GM18508 (cell line): ENCODE measurements at regions not wholly inside any gene's neighbourhood (a gene's known extent, or its start where the extent isn't known, plus 50 kb on each side); places are given as distances from the start of the nearest gene placed in this dataset.

ENCODE experiments used
- ATAC-seq: cut with Tn5 transposase; IDR thresholded peaks from one replicate; pipeline ENCODE4 v1.9.1; 2021; ENCODE audit warnings: moderate number of reproducible peaks; ENCODE audit not compliant: insufficient read depth, unreplicated experiment

DNA sequence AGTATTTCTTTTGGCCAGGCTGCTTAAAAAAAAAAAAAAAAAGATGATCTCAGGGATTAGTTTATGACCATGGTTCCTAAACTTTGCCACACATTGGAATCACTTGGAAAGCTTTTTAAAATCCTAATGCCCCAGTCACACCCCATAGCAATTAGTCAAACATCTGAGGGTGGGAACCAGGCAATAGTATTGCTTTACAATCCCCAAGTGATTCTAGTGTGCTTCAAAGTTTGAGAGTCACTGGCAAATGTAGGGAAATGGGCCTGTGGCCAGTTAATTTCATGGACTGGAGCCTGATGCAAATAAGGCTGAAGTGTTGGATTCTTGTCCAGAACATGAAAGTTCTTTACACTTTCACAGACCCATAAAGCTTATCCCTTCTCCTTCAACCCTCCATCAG, 374.6 kb upstream of the ESRRG start:
- no peak for ATAC-seq

DNA sequence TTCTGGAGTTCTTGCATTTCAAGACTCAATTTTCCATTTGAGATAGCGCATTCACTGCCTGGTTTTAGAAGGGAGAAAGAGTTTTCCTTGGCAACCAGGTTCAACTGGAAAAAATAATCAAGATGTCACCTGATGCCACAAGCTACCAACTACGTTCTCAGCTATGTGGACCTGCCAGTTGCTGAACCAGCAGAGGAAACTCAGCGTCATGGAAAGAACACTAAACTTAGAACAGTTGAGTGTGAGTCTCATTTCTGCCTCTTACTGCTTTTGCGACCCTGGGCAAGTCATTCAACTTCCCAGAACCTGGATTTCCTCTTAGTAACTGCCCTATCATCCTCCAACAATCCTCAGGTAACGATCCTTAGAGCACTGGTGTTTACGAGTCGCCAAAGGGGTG, 373.0 kb upstream of the ESRRG start:
- no peak for ATAC-seq

DNA sequence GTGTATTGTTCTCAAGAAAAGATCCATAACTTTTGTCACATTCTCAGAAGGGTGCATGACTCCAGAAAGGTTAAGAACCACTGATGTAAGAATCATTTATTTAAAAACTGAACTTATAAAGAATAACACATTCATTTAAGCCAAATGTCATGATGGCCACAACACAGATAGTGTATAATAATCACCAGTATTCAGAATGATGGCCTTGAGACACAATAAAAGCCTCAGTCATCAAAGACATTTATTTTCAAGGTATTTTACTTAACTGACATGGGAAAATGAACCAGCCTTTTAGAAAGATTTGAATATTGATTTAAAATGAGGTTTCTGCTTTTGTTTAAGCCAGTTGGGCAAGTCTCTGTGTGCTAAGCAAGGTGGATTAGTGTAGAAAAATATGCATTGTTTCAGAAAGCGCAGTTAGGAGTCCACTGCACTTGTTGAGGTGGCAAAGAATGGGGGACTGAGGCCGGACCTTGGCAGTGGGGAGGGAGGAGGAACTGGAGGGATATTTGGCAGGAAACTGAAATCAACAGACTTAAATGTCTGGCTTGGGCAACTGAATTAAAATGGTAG, 371.9 kb upstream of the ESRRG start:
- ATAC-seq = no peak

- no peak for ATAC-seq
Measured at GRCh38 chr1:217091561-217091960, 368.3 kb upstream of the ESRRG start.

DNA sequence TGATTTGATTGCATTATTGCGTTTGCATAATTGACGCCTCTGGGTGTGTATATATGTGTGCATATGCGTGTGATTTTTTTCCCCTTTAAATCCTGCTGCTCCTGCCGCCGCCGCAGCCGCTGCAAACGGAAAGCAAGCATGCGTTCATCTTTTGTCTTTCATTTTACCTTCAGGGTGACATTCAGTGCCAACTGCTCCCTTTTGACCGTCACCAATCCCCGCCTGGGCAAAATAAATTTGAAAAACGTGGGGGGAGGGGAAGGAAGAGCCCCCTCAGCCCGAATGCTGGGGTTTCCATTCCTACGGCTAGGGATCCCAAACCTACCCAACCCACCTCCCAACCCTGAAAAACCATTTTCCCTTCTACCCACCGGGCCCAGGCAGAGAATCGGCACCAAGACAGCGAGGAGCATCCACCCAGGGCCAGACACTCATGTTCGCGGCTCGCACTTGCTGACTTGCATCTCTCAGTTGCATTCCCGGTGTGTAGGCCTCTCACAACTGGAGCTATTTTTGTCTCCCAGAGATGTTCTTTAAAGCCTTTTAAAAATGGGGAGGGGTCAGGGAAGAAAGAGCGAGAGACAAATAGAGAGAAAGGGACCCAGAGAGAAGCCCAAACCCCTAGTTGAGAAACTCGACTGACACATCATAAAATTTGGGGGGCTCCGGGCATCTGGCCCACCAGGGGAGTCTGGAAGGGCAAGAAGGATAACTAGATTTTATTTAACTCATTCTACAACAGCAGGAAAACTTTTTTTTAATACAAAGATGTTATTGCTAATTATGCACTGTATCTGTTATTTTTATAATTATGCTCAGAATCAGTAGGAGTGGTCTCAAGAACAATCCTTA, 367.1 kb upstream of the ESRRG start:
- ATAC-seq = no peak

DNA sequence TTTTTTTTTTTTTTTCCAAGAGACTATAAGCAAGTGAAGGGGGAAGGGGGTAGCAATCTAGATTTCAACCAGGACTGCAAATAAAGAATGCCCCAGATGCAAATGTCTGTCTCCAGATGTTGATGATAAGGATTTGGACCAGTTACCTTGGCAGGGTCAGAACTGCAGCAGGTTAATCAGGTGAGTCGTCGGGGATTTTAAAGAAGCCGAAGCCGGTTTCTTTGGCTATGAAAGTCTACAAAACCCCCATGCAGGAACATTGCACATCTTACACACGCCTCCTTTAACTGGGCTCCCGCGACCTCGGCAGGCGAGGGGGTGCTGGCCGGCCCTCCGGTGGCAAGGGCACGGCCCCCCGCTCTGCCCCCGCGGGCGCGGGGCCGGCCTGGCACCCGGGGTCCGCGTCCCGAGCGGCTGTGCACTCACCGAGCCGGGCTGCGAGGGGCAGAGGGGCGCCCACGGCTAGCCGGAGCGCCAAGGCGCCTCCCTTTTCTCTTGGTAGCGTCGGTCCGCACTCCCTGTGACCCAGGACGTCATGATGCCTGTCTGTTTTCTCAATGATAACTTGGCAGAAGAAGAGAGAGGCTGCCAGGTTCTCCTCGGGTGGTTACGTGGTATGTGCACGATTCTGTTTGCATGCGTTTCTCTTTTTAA, 366.3 kb upstream of the ESRRG start:
- no peak for ATAC-seq

DNA sequence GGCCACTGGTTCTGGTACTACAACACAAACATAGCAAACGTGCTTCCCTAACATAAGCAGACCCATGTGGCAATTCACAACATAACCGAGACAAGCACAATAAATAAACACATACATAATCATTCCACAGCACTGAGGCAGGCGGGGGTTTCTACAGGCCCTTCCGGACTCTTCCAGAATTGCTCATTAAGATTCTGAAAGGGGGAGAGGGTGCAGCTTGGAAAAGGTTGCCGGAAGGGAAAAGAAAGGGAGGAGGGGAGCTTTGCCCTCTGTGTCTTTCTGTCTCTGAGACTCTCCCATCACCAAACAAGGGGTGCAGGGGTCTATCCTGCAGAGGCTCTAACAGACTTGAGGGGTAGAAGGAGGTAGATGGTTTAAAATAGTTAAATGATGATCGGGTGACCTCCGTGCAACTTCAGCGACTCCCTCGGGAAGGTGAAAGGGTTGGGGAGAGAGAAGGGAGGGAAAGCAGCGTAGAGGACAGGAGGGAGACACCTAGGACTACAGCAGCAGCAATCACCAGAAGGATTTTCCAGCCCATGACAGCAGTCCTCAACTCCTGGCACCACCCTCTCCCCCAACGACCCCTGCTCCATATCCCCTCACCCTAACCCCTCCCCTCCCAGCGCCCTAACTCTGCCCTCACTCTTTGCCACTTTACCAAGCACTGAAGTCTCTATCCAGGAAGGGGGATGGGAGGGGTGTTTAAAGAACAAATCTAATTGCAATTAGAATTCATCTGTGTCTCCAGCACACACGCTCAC, 365.5 kb upstream of the ESRRG start:
- ATAC-seq = no peak

- ATAC-seq = no peak
Measured at GRCh38 chr1:217088011-217088410, 364.8 kb upstream of the ESRRG start.

DNA sequence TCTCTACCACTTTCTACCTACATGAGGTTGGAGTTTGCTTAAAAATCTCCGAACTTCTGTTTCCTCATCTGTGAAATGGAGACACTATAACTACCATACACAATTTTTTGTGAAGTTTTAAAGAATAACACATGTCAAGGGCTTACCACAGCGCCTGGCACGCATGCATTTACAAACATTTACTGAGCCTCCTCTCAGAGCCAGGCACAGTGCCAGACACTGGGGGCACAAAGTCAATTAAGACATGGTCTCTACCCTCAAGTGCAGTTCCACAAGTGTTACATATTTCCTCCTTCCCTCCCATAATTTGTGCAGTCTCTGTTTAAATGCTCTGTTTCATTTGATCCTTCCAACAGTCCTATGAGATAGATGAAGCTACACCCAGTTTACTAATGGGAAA, 356.4 kb upstream of the ESRRG start:
- no peak for ATAC-seq

GRCh38 chr1:217078959-217079358, 355.7 kb upstream of the ESRRG start:
- ATAC-seq = no peak

- ATAC-seq = no peak
Measured at GRCh38 chr1:217078078-217078690, 355.0 kb upstream of the ESRRG start.

GRCh38 chr1:217077426-217077825, 354.2 kb upstream of the ESRRG start:
- ATAC-seq = no peak

- no peak for ATAC-seq
Measured at GRCh38 chr1:217076902-217077301, 353.7 kb upstream of the ESRRG start.

GRCh38 chr1:217072926-217073325, 349.7 kb upstream of the ESRRG start:
- ATAC-seq = no peak

GRCh38 chr1:217067642-217068041, 344.4 kb upstream of the ESRRG start:
- no peak for ATAC-seq

DNA sequence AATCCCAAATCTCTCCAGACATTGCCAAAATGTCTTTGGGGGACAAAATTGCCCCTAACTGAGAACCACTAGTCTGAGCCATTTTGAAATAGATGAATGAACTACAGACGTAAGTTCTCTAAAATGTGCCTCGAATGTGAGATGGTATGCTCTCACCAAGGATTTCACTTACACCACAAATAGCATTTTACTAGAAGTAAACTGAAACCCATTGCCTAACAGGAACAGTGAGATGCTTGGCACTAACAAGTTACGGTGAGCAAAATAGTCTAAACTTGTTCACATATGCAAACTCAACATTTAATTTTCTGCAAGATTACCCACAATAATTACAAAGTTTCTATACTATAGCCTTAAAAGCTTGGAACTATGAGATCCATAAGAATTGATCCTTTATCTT, 343.6 kb upstream of the ESRRG start:
- no peak for ATAC-seq

DNA sequence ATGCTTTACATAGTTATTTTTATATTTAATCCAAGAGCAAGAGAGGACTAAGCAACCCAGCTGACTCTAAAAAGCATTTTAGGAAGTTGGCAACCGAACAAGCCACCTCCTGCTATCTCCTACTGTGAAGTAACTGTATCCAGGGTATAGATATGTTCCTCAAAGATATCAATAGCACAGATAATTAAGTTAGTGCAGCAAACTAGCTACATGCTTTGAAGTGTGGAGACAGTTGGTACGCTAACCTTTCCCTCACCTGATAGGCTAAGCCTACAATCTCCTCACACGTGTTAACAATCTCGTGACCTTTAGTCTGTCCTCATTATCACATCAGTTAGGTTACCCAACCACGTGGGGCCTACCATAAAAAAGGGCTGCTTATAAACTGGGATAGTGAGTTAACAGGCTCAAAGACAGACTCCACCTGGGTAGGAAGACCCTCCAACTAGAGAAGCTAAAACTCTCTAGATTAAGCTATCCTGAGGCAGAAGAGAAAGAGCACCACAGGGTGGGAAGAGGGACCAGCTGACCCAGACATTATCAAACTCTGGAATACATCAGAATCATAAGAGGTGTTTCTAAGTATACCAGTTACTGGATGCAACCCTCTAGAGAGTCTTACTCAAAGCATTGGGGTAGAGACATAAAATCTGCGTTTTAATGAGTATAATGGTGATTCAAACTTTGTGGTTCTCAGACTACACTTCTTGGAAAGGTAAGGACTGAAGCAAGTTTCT, 340.1 kb upstream of the ESRRG start:
- ATAC-seq = no peak

DNA sequence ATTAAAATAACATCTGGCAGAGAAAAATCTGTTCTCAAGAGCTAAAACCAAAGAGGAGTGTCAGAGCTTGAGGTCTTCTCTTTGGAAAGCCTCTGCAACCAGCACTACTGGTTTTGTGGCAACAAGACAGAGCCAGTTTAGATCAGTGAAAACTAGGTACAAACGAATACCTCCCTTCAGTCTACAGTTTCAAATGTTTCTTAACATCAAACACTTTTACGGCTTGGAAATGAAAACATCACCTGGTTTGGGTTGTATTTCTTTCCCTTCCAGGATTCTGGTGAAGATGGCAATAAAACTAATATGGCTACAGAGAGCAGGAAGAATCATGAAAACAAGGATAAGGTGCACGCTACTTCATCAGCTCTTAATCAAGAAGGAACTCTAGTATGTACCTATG, 339.4 kb upstream of the ESRRG start:
- no peak for ATAC-seq

DNA sequence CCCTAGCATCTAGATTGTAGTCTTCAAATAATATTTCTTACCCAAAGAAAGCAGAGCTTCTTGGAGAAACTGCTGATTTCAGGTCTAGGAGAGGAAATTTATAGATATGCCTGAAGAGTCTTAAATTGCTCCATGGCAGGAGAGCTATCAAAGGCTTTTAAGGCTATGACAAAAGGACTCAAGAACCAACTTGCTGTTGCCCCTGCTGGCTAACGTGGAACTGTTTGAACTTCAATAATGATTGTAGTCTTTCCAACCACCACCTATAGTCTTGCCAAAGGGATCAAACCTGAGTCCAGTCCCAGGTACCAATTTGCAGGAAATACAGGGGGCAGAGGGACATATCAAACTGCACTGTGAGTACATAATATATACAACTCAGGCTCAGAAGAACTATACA, 336.2 kb upstream of the ESRRG start:
- no peak for ATAC-seq

GRCh38 chr1:217053676-217054075, 330.4 kb upstream of the ESRRG start:
- ATAC-seq = no peak
